VCaP (cell line): ENCODE measurements at regions not wholly inside any gene's neighbourhood (a gene's known extent, or its start where the extent isn't known, plus 50 kb on each side); places are given as distances from the start of the nearest gene placed in this dataset.

Source experiments
- H3K27ac ChIP-seq: fragments of 450-650 bp; 2 replicates; pipeline ENCODE4 v1.5.1; 2017
- TF ChIP-seq, protein P1 (sequence below): fragments of 450-650 bp; conservative IDR thresholded peaks from 2 replicates; pipeline ENCODE4 v1.5.1; 2017; ENCODE audit warnings: mild to moderate bottlenecking, moderate library complexity

DNA sequence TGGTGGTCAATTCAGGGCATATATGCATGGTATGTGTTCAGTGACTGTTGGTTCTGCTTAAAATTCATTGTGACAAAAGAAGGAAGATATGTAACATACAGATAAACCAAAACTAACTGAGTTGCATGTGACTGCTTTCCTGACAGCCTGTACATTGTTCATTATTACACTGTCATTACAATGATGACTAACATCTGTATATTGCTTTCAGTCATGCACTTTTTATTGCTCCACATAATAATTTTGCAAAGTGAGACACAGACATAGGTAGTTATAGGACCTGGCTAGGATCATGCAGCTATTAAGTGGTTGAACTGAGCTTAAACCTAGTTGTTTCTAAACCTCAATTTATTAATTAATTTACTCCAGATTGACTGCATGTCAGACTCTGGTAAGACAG is 703.2 kb downstream of the HDGFL1 start:
- TF ChIP-seq, protein P1, sequence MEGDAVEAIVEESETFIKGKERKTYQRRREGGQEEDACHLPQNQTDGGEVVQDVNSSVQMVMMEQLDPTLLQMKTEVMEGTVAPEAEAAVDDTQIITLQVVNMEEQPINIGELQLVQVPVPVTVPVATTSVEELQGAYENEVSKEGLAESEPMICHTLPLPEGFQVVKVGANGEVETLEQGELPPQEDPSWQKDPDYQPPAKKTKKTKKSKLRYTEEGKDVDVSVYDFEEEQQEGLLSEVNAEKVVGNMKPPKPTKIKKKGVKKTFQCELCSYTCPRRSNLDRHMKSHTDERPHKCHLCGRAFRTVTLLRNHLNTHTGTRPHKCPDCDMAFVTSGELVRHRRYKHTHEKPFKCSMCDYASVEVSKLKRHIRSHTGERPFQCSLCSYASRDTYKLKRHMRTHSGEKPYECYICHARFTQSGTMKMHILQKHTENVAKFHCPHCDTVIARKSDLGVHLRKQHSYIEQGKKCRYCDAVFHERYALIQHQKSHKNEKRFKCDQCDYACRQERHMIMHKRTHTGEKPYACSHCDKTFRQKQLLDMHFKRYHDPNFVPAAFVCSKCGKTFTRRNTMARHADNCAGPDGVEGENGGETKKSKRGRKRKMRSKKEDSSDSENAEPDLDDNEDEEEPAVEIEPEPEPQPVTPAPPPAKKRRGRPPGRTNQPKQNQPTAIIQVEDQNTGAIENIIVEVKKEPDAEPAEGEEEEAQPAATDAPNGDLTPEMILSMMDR = no peak
- H3K27ac ChIP-seq = no peak overlapping the region

DNA sequence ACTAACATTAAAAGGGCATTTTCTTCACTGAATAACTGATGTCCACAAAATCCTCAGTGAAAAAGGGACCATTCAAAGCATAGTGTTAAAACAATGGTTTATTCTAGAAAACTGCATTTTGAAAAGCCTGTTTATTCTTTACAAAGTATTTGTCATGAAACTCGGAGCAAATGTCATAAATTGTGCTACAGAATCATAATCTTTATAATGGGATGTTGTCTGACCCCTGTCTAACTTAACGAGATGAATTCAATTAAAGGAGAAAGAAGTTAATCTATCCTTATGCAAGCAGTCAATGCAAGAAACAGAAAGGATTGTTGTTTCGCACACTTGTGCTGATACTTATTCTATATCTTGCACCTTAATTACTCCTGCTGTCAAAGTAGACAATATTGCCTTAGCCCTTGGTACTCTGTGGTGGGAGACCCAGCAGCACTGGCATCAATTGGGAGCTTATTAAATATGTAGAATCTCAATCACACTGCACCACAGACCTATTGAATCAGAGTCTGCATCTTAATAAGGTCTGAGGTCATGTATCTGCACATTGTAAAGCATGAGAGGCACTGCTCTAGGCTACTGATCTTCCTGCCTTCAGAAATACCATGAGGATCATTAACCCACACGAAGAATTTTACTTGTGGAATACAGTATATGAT is 708.3 kb downstream of the HDGFL1 start:
- TF ChIP-seq, protein P1 = no peak
- H3K27ac ChIP-seq = no peak overlapping the region

DNA sequence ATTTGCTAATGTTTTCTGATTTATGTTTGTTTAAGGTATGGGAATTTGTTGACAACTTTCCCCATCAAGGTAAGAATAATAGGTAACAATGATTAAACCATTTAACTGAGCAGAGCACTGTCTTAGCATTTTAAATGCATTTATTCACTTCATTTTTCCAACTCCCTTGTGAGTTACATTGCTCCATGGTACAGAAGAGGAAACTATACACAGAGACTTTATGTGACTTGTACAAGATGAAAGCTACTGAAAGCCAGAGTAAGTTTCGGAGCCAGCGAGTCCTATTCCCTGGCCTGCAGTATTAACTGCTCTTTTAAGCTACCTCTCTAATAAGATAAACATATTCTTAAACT is 708.8 kb downstream of the HDGFL1 start:
- no peak overlapping the region for H3K27ac ChIP-seq
- TF ChIP-seq, protein P1 = no peak

DNA sequence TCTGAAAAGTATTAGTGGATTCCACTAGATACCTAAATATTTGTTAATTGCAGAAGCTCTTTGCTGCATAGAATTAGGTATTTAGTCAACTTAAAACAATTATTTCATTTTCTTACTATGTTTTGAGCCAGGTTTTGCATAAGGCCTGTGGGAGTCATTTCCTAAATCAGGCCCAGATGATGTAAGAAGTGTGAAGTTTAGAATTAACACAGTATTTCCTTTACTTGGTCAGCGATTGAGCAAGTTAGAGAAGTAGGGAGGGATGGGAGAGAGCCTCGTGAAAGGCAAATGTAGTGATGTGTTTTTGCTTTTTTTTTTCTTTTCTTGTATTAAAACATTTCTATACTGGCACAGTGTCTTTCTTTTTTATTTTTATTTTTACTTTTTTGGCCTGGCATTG is 711.1 kb downstream of the HDGFL1 start:
- TF ChIP-seq, protein P1 = no peak
- no peak overlapping the region for H3K27ac ChIP-seq

DNA sequence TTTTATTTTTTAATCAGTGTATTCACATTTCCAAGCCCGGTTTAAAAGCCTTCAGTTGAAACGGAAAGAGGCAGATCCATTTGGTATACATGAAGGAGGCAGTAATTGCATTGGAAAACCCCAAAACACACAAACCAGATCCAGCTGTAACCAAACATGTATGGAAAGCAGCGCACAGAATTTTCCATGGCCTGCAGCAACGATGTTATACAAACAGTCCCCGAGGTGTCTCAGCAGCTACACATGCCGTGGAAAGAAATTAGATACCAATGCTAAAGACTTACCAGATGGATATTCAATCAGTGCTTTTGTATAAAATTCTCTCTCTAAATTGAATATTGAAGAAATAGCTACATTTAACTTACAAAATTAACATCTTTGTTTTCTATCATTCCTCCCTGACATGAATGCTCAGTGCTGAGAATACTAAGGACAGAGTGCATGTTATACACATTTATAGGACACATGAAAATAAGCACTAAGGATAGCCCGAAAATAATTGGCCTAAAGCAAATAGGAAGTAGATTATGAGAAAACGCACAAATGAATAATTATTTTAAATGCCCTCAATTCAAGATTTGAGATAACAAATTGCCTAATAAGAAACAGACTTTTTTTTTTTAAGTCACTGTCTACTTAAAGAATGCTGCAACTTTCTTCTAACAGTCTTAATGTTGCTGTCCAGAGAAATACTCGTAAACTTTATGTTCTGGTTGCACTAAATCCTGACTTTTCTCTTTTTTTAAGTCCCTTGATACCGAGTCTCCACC is 713.1 kb downstream of the HDGFL1 start:
- no peak overlapping the region for H3K27ac ChIP-seq
- TF ChIP-seq, protein P1 = no peak

DNA sequence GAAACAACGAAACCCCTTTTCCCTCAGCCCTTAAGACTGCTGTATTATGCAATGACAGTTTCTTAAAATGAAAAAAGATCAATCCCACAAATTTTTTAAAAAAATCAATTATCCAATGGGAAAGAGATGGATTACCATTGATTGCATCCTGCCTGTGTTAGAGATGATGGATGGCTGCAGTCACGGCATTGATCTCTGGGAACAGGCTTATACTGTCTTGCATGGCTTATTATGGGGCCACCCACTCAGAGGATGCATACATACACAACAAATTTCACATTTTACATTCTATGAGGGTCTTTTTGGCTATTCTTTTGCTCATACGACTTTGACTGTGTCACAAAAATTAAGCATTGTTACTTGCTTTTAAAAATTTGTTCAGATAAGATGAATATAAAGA is 724.3 kb downstream of the HDGFL1 start:
- H3K27ac ChIP-seq = no peak overlapping the region
- TF ChIP-seq, protein P1 = no peak

DNA sequence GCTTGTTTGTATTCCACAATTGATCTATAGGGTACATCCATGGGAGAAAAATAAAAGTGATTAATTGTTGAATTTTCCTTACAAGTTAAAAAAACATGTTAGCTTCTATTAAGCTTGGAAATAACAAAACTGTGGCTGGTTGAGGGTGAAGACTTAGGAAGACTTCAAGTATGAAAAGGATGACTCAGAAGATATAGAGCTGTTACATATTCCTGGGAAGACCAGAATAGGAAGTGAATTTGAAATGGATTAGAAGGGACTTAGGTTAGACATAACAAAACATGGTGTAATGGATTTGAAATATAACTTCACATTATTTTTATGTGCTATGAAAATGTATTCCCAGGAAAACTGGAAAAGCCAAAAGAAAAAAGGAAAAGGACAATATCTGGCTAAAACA is 732.2 kb downstream of the HDGFL1 start:
- TF ChIP-seq, protein P1 = no peak
- H3K27ac ChIP-seq = no peak overlapping the region
